K562 (cell line): ENCODE measurements at regions not wholly inside any gene's neighbourhood (a gene's known extent, or its start where the extent isn't known, plus 50 kb on each side); places are given as distances from the start of the nearest gene placed in this dataset.
A peak's percentile ranks its signal among the peaks of the same experiment; 100 is the strongest.

Experiments
- ATAC-seq: fragments of 200-7000 bp; cut with Tn5 transposase; 3 replicates; pipeline ENCODE4 v1.9.1; 2020; ENCODE audit warnings: moderate library complexity
- BruUV-seq: library from RNA; stranded (reverse); fragments of 400-500 nt; replicated peaks from 2 replicates; lab custom pipeline; 2021; lab: Mats Ljungman, UMichigan
- CTCF ChIA-PET: fragments of 300-600 bp; formaldehyde crosslinking; extraction: SDS; loops from one replicate; lab custom pipeline; 2021; ENCODE audit warnings: low intra/inter-chr PET ratio; lab: Yijun Ruan, JAX
- POLR2A ChIA-PET: fragments of 300-600, 350-650 bp; sonication (Branson Sonifier 250); formaldehyde crosslinking; extraction: SDS; loops from one replicate; lab custom pipeline; 2021; ENCODE audit warnings: antibody characterized with exemption, inconsistent platforms; lab: Yijun Ruan, JAX
- DNase-seq, 4 experiments: peaks; one replicate each; pipeline versions ENCODE4 v3.0.0 to v3.0.0-alpha.2; 2011 to 2018; ENCODE audit warnings: low spot score in 3 of 4, mixed read lengths in 3 of 4; ENCODE audit errors: extremely low read depth in 1 of 4
- FAIRE-seq: peaks from 2 replicates; lab custom pipeline; 2011; peaks lifted over from hg19 to GRCh38; lab: Jason Lieb, UNC
- H2AFZ ChIP-seq: 2 replicates; pipeline ENCODE4 v1.6.0; 2011; ENCODE audit warnings: low read depth, low read length, control low read depth, inconsistent platforms
- H3K27ac ChIP-seq: fragments of 200-600 bp; 3 replicates; pipeline ENCODE4 v1.8.0; 2011; ENCODE audit warnings: low read depth, mild to moderate bottlenecking, control low read depth, inconsistent platforms, low read length, moderate library complexity, mixed read lengths; ENCODE audit errors: extremely low read depth
- H3K27me3 ChIP-seq, 2 experiments: fragments of 300-600 bp in 1 of 2; 2 replicates in 1 of 2; 3 replicates in 1 of 2; pipeline versions ENCODE4 v1.6.0 to v1.8.0; 2011; ENCODE audit warnings: inconsistent platforms in 2 of 2, low read length in 2 of 2, mild to moderate bottlenecking in 1 of 2, mixed read lengths in 1 of 2, moderate library complexity in 1 of 2; ENCODE audit not compliant: control insufficient read depth in 2 of 2, insufficient read depth in 2 of 2
- H3K36me3 ChIP-seq: fragments of 300-600 bp; 3 replicates; pipeline ENCODE4 v1.8.0; 2011; ENCODE audit warnings: mild to moderate bottlenecking, low read length, inconsistent platforms; ENCODE audit not compliant: control insufficient read depth, insufficient read depth
- H3K4me1 ChIP-seq, 2 experiments: fragments of 200-600 bp in 1 of 2; replicated peaks in 1 of 2; 2 replicates in 1 of 2; 3 replicates in 1 of 2; pipeline versions ENCODE4 v1.5.1 to v1.8.0; 2011; ENCODE audit warnings: inconsistent platforms in 2 of 2, low read length in 2 of 2, mild to moderate bottlenecking in 1 of 2, mixed read lengths in 1 of 2, moderate library complexity in 1 of 2; ENCODE audit not compliant: control insufficient read depth in 2 of 2, insufficient read depth in 2 of 2
- H3K4me2 ChIP-seq: 2 replicates; pipeline ENCODE4 v1.6.1; 2011; ENCODE audit warnings: low read length, control low read depth, inconsistent platforms, mixed read lengths; ENCODE audit not compliant: insufficient read depth
- H3K4me3 ChIP-seq: fragments of 200-600 bp; sonication (generic), shearing (Covaris generic); 2 replicates; pipeline ENCODE4 v1.5.1; 2016; ENCODE audit warnings: control low read depth, inconsistent platforms
- H3K79me2 ChIP-seq: fragments of 200-600 bp; 3 replicates; pipeline ENCODE4 v1.8.0; 2011; ENCODE audit warnings: low read length, inconsistent platforms; ENCODE audit not compliant: control insufficient read depth, insufficient read depth
- H3K9ac ChIP-seq, 2 experiments: 2 replicates each; pipeline versions ENCODE4 v1.6.0 to v1.6.1; 2011; ENCODE audit warnings: low read depth in 2 of 2, low read length in 2 of 2, control low read depth in 1 of 2, inconsistent platforms in 1 of 2, mild to moderate bottlenecking in 1 of 2, mixed read lengths in 1 of 2; ENCODE audit not compliant: insufficient read depth in 1 of 2
- H3K9me1 ChIP-seq: one replicate; pipeline ENCODE4 v1.6.0; 2011; ENCODE audit warnings: inconsistent platforms, mild to moderate bottlenecking, low read length, moderate library complexity; ENCODE audit not compliant: control insufficient read depth, insufficient read depth
- H3K9me3 ChIP-seq: replicated peaks from 2 replicates; pipeline ENCODE4 v1.5.1; 2011; ENCODE audit warnings: low read depth, low read length, inconsistent platforms; ENCODE audit not compliant: control insufficient read depth, insufficient read depth
- H4K20me1 ChIP-seq: replicated peaks from 2 replicates; pipeline ENCODE4 v1.6.1; 2011; ENCODE audit warnings: low read length, inconsistent platforms, mixed read lengths; ENCODE audit not compliant: control insufficient read depth, insufficient read depth
- DPF2 ChIP-seq: fragments of 450-650 bp; IDR thresholded peaks from 2 replicates; pipeline ENCODE4 v1.6.1; 2016
- HCFC1 ChIP-seq: IDR thresholded peaks from 2 replicates; pipeline ENCODE4 v1.6.1; 2012; ENCODE audit warnings: low read depth, low read length, improper control_type of control experiment
- MECOM ChIP-seq: fragments of 250-450 bp; sonication (Bioruptor Pico); IDR thresholded peaks from 2 replicates; pipeline ENCODE4 v1.8.0; 2022; ENCODE audit warnings: inconsistent platforms
- RCOR1 ChIP-seq, 2 experiments: IDR thresholded peaks; 2 replicates each; pipeline ENCODE4 v1.6.1; 2012; ENCODE audit warnings: low read depth in 2 of 2, low read length in 2 of 2, borderline replicate concordance in 1 of 2, improper control_type of control experiment in 1 of 2
- TSC22D4 ChIP-seq: fragments of 450-650 bp; IDR thresholded peaks from 2 replicates; pipeline ENCODE4 v1.6.1; 2016; ENCODE audit warnings: missing genetic modification characterization, missing biosample characterization, control low read depth
- ZNF507 ChIP-seq: conservative IDR thresholded peaks from 2 replicates; pipeline ENCODE4 v1.6.1; 2017; ENCODE audit warnings: missing genetic modification characterization, missing compliant biosample characterization
- WGBS: fragments of 100-300 bp; shearing (Covaris generic); methylation state at CpG from one replicate; pipeline ENCODE4 v1.1.6; 2016; ENCODE audit warnings: low coverage, mixed read lengths; ENCODE audit not compliant: insufficient coverage; ENCODE audit errors: missing lambda C conversion rate; 5-methylcytosine and 5-hydroxymethylcytosine counted together
- in situ Hi-C: fragments of 300-500 bp; cut with MboI; formaldehyde crosslinking; loops from 4 replicates; pipeline ENCODE4 v1.15.0; 2018; ENCODE audit warnings: inconsistent platforms, mixed read lengths
- intact Hi-C: fragments of 100-400 bp; cut with micrococcal nuclease; formaldehyde crosslinking; loops from 2 replicates; pipeline ENCODE4 v1.14.2; 2022
- TF ChIP-seq, protein P1 (sequence below): fragments of 250-450 bp; sonication (Bioruptor Pico); IDR thresholded peaks from 2 replicates; pipeline ENCODE4 v1.5.0; 2020; ENCODE audit warnings: mild to moderate bottlenecking
- TF ChIP-seq, protein P2 (sequence below): fragments of 250-450 bp; sonication (Bioruptor Pico); IDR thresholded peaks from 2 replicates; pipeline ENCODE4 v1.4.0; 2020; ENCODE audit warnings: mild to moderate bottlenecking, moderate library complexity

DNA sequence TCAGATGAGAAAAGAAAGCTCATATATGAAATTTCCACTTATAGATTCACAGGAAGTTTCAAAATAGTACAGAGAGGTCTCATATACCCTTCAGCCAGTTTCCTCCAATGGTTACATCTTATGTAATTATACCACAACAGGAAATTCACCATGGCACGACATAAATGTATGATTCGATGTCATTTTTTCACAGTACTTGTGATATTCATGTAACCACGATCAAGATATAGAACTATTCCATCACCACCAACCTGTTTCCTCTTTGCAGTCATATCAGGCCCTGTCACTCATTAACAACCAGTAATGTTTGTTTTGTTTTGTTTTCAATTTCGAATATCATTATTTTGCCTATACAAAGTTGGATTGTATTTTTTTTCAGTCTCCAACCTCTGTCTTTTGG, 314.3 kb upstream of the POU3F3 start:
- no peaks in the 10 kb centered on the region for H3K9me1 ChIP-seq
- no TSS peak for BruUV-seq
- TF ChIP-seq ZNF507 (tag), result 0 out of 2 replicates have a peak, but pooled peaks have one; percentile 68
- TF ChIP-seq, protein P1, sequence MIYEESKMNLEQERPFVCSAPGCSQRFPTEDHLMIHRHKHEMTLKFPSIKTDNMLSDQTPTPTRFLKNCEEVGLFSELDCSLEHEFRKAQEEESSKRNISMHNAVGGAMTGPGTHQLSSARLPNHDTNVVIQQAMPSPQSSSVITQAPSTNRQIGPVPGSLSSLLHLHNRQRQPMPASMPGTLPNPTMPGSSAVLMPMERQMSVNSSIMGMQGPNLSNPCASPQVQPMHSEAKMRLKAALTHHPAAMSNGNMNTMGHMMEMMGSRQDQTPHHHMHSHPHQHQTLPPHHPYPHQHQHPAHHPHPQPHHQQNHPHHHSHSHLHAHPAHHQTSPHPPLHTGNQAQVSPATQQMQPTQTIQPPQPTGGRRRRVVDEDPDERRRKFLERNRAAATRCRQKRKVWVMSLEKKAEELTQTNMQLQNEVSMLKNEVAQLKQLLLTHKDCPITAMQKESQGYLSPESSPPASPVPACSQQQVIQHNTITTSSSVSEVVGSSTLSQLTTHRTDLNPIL, result no peak
- TF ChIP-seq RCOR1 (IDR thresholded peaks at IDR 0.05; ENCODE audit: borderline replicate concordance in 1 of 2, low read depth in 2 of 2, low read length in 2 of 2), result no peak
- H3K4me2 ChIP-seq, result no peak overlapping the region
- in situ Hi-C loops (no loop called here), intact Hi-C loops (no loop called here)
- H3K4me3 ChIP-seq, result no peak overlapping the region
- WGBS, result 0% methylated on average over 4 of the region's 4 CpGs
- no peak overlapping the region for H3K9ac ChIP-seq
- H2AFZ ChIP-seq, result no peak overlapping the region
- ChIA-PET POLR2A (interaction anchor here (1.2 kb wide), 1 partner anchor 14 kb away, joined by 3 read pairs; no protein-coding TSS in a partner anchor), CTCF (no interaction called here)
- no peaks in the 10 kb centered on the region for H3K36me3 ChIP-seq
- DNase-seq, result no peak
- no peak for FAIRE-seq
- no peaks in the 10 kb centered on the region for H3K9me3 ChIP-seq
- no peak overlapping the region for H3K27ac ChIP-seq
- H3K4me1 ChIP-seq, result no peaks in the 10 kb centered on the region
- H4K20me1 ChIP-seq, result no peaks in the 10 kb centered on the region
- ATAC-seq, result no peak
- no peaks in the 10 kb centered on the region for H3K79me2 ChIP-seq
- H3K27me3 ChIP-seq, result no peaks in the 10 kb centered on the region

DNA sequence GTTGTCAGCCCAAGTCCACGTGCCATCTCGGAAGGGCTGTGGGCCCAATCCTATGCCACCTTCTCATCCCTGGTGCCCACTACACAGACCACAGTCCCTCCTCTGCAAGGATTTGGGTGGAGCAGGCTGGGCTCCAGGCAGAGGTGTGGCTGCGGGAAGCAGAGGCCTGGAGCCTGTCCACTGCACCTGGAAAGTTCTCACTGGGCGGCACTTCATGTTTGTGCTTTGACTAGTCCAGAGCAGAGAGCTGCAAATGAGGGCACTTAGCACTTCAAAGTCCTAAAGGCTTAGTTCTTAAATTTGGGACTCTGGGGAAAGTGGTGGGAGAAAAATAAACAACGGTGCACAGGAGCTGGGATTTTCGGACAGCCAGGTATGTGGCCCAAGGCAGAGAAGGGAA, 308.9 kb upstream of the POU3F3 start:
- H3K36me3 ChIP-seq, result no peaks in the 10 kb centered on the region
- H3K27me3 ChIP-seq, result no peaks in the 10 kb centered on the region; a peak in 1 of 5 replicates
- ATAC-seq, result no peak
- no TSS peak for BruUV-seq
- WGBS, result 0% methylated on average over 5 of the region's 6 CpGs
- no peak overlapping the region for H2AFZ ChIP-seq
- H3K4me2 ChIP-seq, result no peak overlapping the region
- in situ Hi-C loops (no loop called here), intact Hi-C loops (no loop called here)
- H3K9me3 ChIP-seq, result no peaks in the 10 kb centered on the region
- no peaks in the 10 kb centered on the region for H3K4me1 ChIP-seq
- POLR2A ChIA-PET, result no interaction called here
- no peak for FAIRE-seq
- H3K9me1 ChIP-seq, result no peaks in the 10 kb centered on the region
- no peak overlapping the region for H3K27ac ChIP-seq
- CTCF ChIA-PET, result no interaction called here
- H3K9ac ChIP-seq, result no peak overlapping the region
- no peaks in the 10 kb centered on the region for H4K20me1 ChIP-seq
- no peaks in the 10 kb centered on the region for H3K79me2 ChIP-seq
- no peak for DNase-seq
- no peak overlapping the region for H3K4me3 ChIP-seq
- TF ChIP-seq TSC22D4 (tag) (no peak), HCFC1 (no peak), DPF2 (no peak), MECOM (CRISPR knock-in tag) (no peak)
- TF ChIP-seq, protein P2, sequence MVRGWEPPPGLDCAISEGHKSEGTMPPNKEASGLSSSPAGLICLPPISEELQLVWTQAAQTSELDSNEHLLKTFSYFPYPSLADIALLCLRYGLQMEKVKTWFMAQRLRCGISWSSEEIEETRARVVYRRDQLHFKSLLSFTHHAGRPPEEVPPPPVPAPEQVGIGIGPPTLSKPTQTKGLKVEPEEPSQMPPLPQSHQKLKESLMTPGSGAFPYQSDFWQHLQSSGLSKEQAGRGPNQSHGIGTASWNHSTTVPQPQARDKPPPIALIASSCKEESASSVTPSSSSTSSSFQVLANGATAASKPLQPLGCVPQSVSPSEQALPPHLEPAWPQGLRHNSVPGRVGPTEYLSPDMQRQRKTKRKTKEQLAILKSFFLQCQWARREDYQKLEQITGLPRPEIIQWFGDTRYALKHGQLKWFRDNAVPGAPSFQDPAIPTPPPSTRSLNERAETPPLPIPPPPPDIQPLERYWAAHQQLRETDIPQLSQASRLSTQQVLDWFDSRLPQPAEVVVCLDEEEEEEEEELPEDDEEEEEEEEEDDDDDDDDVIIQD (CRISPR knock-in tag), result no peak
